ENCODE measurements at regions not wholly inside any gene's neighbourhood (a gene's known extent, or its start where the extent isn't known, plus 50 kb on each side); places are given as distances from the start of the nearest gene placed in this dataset.
"Not testable (repeated sequence)": the region's sequence is repeated elsewhere in the genome, so short reads cannot be mapped to it uniquely, and the experiment has no call there.

- Mint-ChIP-seq H3K36me3 (no peaks in the 10 kb centered on the region), H3K27me3 (no peaks in the 10 kb centered on the region), H3K9me3 (peaks cover 6% of the 10 kb centered on the region), H3K4me1 (no peaks in the 10 kb centered on the region), H3K4me3 (no peak overlapping the region), H3K27ac (no peak overlapping the region)
- DNase-seq: no peak
- CTCF ChIA-PET: no interaction called here
These were observed 143.5 kb upstream of the CDC14C start for GRCh38 chr7:48780862-48781261.

- CTCF ChIA-PET: no interaction called here
- DNase-seq: no peak
- peaks cover 6% of the 10 kb centered on the region for H3K9me3 Mint-ChIP-seq
- no peak overlapping the region for H3K4me3 Mint-ChIP-seq
- no peaks in the 10 kb centered on the region for H3K27me3 Mint-ChIP-seq
- no peaks in the 10 kb centered on the region for H3K4me1 Mint-ChIP-seq
- no peaks in the 10 kb centered on the region for H3K36me3 Mint-ChIP-seq
- H3K27ac Mint-ChIP-seq: no peak overlapping the region
These were observed 142.6 kb upstream of the CDC14C start for GRCh38 chr7:48781752-48782151.

GRCh38 chr7:48782511-48782910 lies 141.8 kb upstream of the CDC14C start:
- Mint-ChIP-seq H3K4me1 (no peaks in the 10 kb centered on the region), H3K27ac (no peak overlapping the region), H3K4me3 (no peak overlapping the region), H3K36me3 (no peaks in the 10 kb centered on the region), H3K9me3 (peaks cover 6% of the 10 kb centered on the region), H3K27me3 (no peaks in the 10 kb centered on the region)
- DNase-seq: no peak
- CTCF ChIA-PET: no interaction called here

GRCh38 chr7:48786951-48787350 lies 137.4 kb upstream of the CDC14C start:
- H3K27me3 Mint-ChIP-seq: no peaks in the 10 kb centered on the region
- DNase-seq: no peak
- H3K27ac Mint-ChIP-seq: no peak overlapping the region
- no peak overlapping the region for H3K4me3 Mint-ChIP-seq
- H3K9me3 Mint-ChIP-seq: peaks cover 5% of the 10 kb centered on the region
- H3K4me1 Mint-ChIP-seq: no peaks in the 10 kb centered on the region
- CTCF ChIA-PET: no interaction called here
- H3K36me3 Mint-ChIP-seq: no peaks in the 10 kb centered on the region

GRCh38 chr7:48803250-48803649 lies 121.1 kb upstream of the CDC14C start:
- Mint-ChIP-seq H3K4me1 (no peaks in the 10 kb centered on the region), H3K4me3 (no peak overlapping the region), H3K27ac (no peak overlapping the region), H3K27me3 (no peaks in the 10 kb centered on the region), H3K36me3 (no peaks in the 10 kb centered on the region), H3K9me3 (no peaks in the 10 kb centered on the region)
- no peak for DNase-seq
- CTCF ChIA-PET: no interaction called here

GRCh38 chr7:48806731-48807130 lies 117.6 kb upstream of the CDC14C start:
- H3K9me3 Mint-ChIP-seq: no peaks in the 10 kb centered on the region
- H3K27me3 Mint-ChIP-seq: no peaks in the 10 kb centered on the region
- H3K36me3 Mint-ChIP-seq: no peaks in the 10 kb centered on the region
- no peaks in the 10 kb centered on the region for H3K4me1 Mint-ChIP-seq
- DNase-seq: no peak
- no peak overlapping the region for H3K4me3 Mint-ChIP-seq
- H3K27ac Mint-ChIP-seq: no peak overlapping the region
- CTCF ChIA-PET: no interaction called here

GRCh38 chr7:48811071-48811470 lies 113.3 kb upstream of the CDC14C start:
- Mint-ChIP-seq H3K9me3 (no peaks in the 10 kb centered on the region), H3K27ac (no peak overlapping the region), H3K27me3 (no peaks in the 10 kb centered on the region), H3K4me1 (no peaks in the 10 kb centered on the region), H3K36me3 (no peaks in the 10 kb centered on the region), H3K4me3 (no peak overlapping the region)
- CTCF ChIA-PET: no interaction called here
- no peak for DNase-seq

- Mint-ChIP-seq H3K27me3 (no peaks in the 10 kb centered on the region), H3K4me3 (no peak overlapping the region), H3K4me1 (no peaks in the 10 kb centered on the region), H3K27ac (no peak overlapping the region), H3K36me3 (no peaks in the 10 kb centered on the region), H3K9me3 (no peaks in the 10 kb centered on the region)
- CTCF ChIA-PET: no interaction called here
- no peak for DNase-seq
These were observed 110.9 kb upstream of the CDC14C start for GRCh38 chr7:48813472-48813871.

- no peak overlapping the region for H3K4me3 Mint-ChIP-seq
- no peaks in the 10 kb centered on the region for H3K27me3 Mint-ChIP-seq
- H3K4me1 Mint-ChIP-seq: no peaks in the 10 kb centered on the region
These were observed 102.2 kb upstream of the CDC14C start for GRCh38 chr7:48822138-48822537.

GRCh38 chr7:48832303-48832845 lies 92.0 kb upstream of the CDC14C start:
- CTCF ChIA-PET: no interaction called here
- Mint-ChIP-seq H3K27me3 (no peaks in the 10 kb centered on the region), H3K9me3 (peaks cover 4% of the 10 kb centered on the region), H3K4me3 (no peak overlapping the region), H3K27ac (no peak overlapping the region), H3K36me3 (no peaks in the 10 kb centered on the region), H3K4me1 (no peaks in the 10 kb centered on the region)
- no peak for DNase-seq

More at GRCh38 chr7:48822138-48822537, 102.2 kb upstream of the CDC14C start:
- H3K36me3 Mint-ChIP-seq: no peaks in the 10 kb centered on the region
- CTCF ChIA-PET: no interaction called here
- no peak for DNase-seq
- H3K27ac Mint-ChIP-seq: no peak overlapping the region
- no peaks in the 10 kb centered on the region for H3K9me3 Mint-ChIP-seq

- Mint-ChIP-seq H3K27ac (no peak overlapping the region), H3K36me3 (no peaks in the 10 kb centered on the region), H3K9me3 (peaks cover 2% of the 10 kb centered on the region), H3K4me1 (no peaks in the 10 kb centered on the region), H3K27me3 (no peaks in the 10 kb centered on the region), H3K4me3 (no peak overlapping the region)
- CTCF ChIA-PET: no interaction called here
- no peak for DNase-seq
These were observed 87.1 kb upstream of the CDC14C start for GRCh38 chr7:48837266-48837665.

- no peak overlapping the region for H3K27ac Mint-ChIP-seq
- H3K9me3 Mint-ChIP-seq: no peaks in the 10 kb centered on the region
- no peaks in the 10 kb centered on the region for H3K36me3 Mint-ChIP-seq
- H3K4me1 Mint-ChIP-seq: no peaks in the 10 kb centered on the region
- DNase-seq: no peak
- H3K27me3 Mint-ChIP-seq: no peaks in the 10 kb centered on the region
- no peak overlapping the region for H3K4me3 Mint-ChIP-seq
- CTCF ChIA-PET: no interaction called here
These were observed 85.2 kb upstream of the CDC14C start for GRCh38 chr7:48839108-48839507.

GRCh38 chr7:48841739-48842138 lies 82.6 kb upstream of the CDC14C start:
- Mint-ChIP-seq H3K4me1 (no peaks in the 10 kb centered on the region), H3K36me3 (no peaks in the 10 kb centered on the region)

GRCh38 chr7:48847917-48848316 lies 76.4 kb upstream of the CDC14C start:
- CTCF ChIA-PET: no interaction called here
- H3K4me3 Mint-ChIP-seq: no peak overlapping the region
- H3K36me3 Mint-ChIP-seq: no peaks in the 10 kb centered on the region
- peaks cover 4% of the 10 kb centered on the region for H3K9me3 Mint-ChIP-seq
- no peak for DNase-seq
- no peak overlapping the region for H3K27ac Mint-ChIP-seq
- no peaks in the 10 kb centered on the region for H3K4me1 Mint-ChIP-seq
- H3K27me3 Mint-ChIP-seq: no peaks in the 10 kb centered on the region

More at GRCh38 chr7:48841739-48842138, 82.6 kb upstream of the CDC14C start:
- H3K9me3 Mint-ChIP-seq: peaks cover 2% of the 10 kb centered on the region
- CTCF ChIA-PET: no interaction called here
- DNase-seq: no peak
- H3K27ac Mint-ChIP-seq: no peak overlapping the region
- H3K4me3 Mint-ChIP-seq: no peak overlapping the region
- no peaks in the 10 kb centered on the region for H3K27me3 Mint-ChIP-seq

- H3K27me3 Mint-ChIP-seq, DNase-seq, CTCF ChIA-PET, H3K36me3 Mint-ChIP-seq, H3K4me3 Mint-ChIP-seq, H3K4me1 Mint-ChIP-seq, H3K27ac Mint-ChIP-seq: not testable (repeated sequence)
- peaks cover 16% of the 10 kb centered on the region for H3K9me3 Mint-ChIP-seq
These were observed 63.9 kb upstream of the CDC14C start for GRCh38 chr7:48860447-48860846.

GRCh38 chr7:48868916-48869315 lies 55.4 kb upstream of the CDC14C start:
- CTCF ChIA-PET: no interaction called here
- H3K4me3 Mint-ChIP-seq: no peak overlapping the region
- H3K4me1 Mint-ChIP-seq: no peaks in the 10 kb centered on the region
- no peaks in the 10 kb centered on the region for H3K36me3 Mint-ChIP-seq
- no peaks in the 10 kb centered on the region for H3K9me3 Mint-ChIP-seq
- no peak for DNase-seq
- H3K27ac Mint-ChIP-seq: no peak overlapping the region
- no peaks in the 10 kb centered on the region for H3K27me3 Mint-ChIP-seq

Data from activated naive CD4-positive, alpha-beta T cell treated with anti-CD3 and anti-CD28 coated beads, Interleukin-2, amount 10 ng/mL, durations not matched to agents 7 days and 5 days (primary cell).